Activated naive CD8-positive, alpha-beta T cell treated with anti-CD3 and anti-CD28 coated beads for 36 hours (primary cell): ENCODE measurements at regions not wholly inside any gene's neighbourhood (a gene's known extent, or its start where the extent isn't known, plus 50 kb on each side); places are given as distances from the start of the nearest gene placed in this dataset.

Experiments used
- DNase-seq: peaks from one replicate; pipeline ENCODE4 v3.0.0; 2021
- H3K27ac Mint-ChIP-seq: one replicate; pipeline ENCODE4 v1.8.0; 2022; ENCODE audit warnings: mild to moderate bottlenecking, moderate library complexity, mixed read lengths
- H3K27me3 Mint-ChIP-seq: one replicate; pipeline ENCODE4 v1.8.0; 2022; ENCODE audit warnings: mild to moderate bottlenecking, mixed read lengths
- H3K36me3 Mint-ChIP-seq: one replicate; pipeline ENCODE4 v1.8.0; 2021; ENCODE audit warnings: mild to moderate bottlenecking, mixed read lengths
- H3K4me1 Mint-ChIP-seq: one replicate; pipeline ENCODE4 v1.8.0; 2021; ENCODE audit warnings: mixed read lengths
- H3K4me3 Mint-ChIP-seq: one replicate; pipeline ENCODE4 v1.8.0; 2022; ENCODE audit warnings: mild to moderate bottlenecking, moderate library complexity, mixed read lengths
- H3K9me3 Mint-ChIP-seq: one replicate; pipeline ENCODE4 v1.8.0; 2022; ENCODE audit warnings: mixed read lengths

DNA sequence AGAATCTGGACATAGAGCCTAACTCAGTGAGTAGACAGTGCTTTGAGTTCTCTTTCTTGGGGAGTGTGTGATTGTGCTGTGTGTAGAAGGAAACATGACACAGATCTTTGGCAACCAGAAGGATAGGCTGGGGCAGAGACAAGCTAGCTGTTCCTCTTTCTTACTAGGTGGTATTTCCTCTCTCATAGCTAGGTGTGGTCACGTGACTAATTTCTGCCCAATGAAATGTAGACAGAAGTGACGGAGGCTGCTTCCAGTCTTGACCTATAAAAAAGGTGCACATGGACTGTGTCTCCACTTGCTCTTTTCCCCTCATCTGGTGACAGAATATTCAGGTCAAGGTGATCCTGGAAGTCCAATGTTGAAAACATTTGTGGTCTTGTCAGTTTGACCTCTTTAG is 92.5 kb upstream of the NFIB start:
- Mint-ChIP-seq H3K4me1 (no peaks in the 10 kb centered on the region), H3K36me3 (no peaks in the 10 kb centered on the region), H3K27me3 (peaks cover 3% of the 10 kb centered on the region), H3K9me3 (no peaks in the 10 kb centered on the region), H3K4me3 (no peak overlapping the region), H3K27ac (no peak overlapping the region)
- no peak for DNase-seq

DNA sequence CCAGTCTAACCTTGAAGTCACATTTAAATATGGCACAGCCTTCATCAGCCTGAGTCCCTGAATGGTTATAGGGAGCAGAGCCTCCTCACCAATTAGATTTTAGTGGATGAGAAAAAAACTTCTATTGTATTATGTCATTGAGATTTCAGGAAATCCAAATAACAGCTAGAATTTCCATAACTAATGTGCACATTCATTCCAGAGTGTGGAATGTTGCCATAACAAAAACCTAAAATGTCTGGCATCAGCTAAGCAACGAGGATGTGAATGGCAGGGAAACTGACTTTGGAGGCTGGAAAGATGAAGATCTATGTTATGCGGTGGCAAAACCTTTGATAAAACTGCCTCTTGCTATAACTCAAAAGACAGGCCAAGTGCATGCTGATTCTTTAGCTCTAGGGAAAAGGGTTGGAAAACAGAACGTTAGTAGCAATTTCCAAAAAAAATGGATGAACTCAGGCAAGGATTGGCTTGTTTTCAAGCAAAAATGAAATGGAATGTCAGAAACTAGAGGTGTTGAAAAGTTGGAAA is 91.3 kb upstream of the NFIB start:
- Mint-ChIP-seq H3K27me3 (peaks cover 3% of the 10 kb centered on the region), H3K4me3 (no peak overlapping the region), H3K9me3 (no peaks in the 10 kb centered on the region), H3K36me3 (no peaks in the 10 kb centered on the region), H3K4me1 (no peaks in the 10 kb centered on the region), H3K27ac (no peak overlapping the region)
- DNase-seq: no peak

- H3K27me3 Mint-ChIP-seq: no peaks in the 10 kb centered on the region
- H3K4me3 Mint-ChIP-seq: no peak overlapping the region
- H3K4me1 Mint-ChIP-seq: no peaks in the 10 kb centered on the region
- H3K36me3 Mint-ChIP-seq: no peaks in the 10 kb centered on the region
- no peak overlapping the region for H3K27ac Mint-ChIP-seq
- H3K9me3 Mint-ChIP-seq: no peaks in the 10 kb centered on the region
- DNase-seq: no peak
These were observed 89.1 kb upstream of the NFIB start for GRCh38 chr9:14403081-14403480.

DNA sequence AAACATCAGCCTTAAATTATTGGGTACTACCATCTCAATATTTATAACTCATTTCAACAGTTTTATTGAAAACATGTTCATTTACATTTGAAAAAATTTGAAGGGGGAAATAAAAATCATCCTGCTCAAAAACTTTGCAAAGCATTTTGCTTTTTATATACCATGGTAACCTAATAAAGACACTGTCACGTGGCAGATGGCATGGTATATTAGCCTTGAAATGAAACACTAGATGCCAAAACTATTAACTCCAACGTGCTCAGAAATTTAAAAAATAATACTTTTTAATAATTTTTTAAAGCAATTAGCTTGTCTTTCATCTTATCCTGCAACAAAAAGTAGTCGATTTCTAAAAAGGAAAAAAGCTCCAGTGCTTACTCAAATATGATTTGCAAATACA is 88.6 kb upstream of the NFIB start:
- no peak for DNase-seq

DNA sequence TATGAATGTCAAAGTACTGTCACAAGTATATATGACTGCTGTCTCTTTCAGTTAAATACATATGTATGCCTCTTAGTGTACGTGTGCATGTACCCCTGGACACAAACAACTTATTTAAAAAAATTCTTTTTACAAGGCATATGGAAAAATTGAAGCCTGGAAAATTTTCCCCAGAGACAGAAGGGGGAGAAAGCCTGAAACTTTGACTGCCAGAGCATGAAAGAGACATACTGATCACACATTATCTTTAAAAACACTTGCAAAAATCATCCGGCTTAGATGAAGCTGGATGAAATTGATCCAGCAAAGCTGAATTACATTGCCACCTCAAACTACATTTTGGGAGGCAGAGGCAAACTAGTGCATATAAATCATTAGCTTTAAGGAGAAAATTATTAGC is 88.0 kb upstream of the NFIB start:
- Mint-ChIP-seq H3K27ac (no peak overlapping the region), H3K9me3 (no peaks in the 10 kb centered on the region), H3K4me3 (no peak overlapping the region)

More for the DNA sequence above, 88.6 kb upstream of the NFIB start:
- no peaks in the 10 kb centered on the region for H3K4me1 Mint-ChIP-seq
- no peaks in the 10 kb centered on the region for H3K36me3 Mint-ChIP-seq
- H3K27me3 Mint-ChIP-seq: no peaks in the 10 kb centered on the region
- no peak overlapping the region for H3K4me3 Mint-ChIP-seq
- H3K27ac Mint-ChIP-seq: no peak overlapping the region
- no peaks in the 10 kb centered on the region for H3K9me3 Mint-ChIP-seq

DNA sequence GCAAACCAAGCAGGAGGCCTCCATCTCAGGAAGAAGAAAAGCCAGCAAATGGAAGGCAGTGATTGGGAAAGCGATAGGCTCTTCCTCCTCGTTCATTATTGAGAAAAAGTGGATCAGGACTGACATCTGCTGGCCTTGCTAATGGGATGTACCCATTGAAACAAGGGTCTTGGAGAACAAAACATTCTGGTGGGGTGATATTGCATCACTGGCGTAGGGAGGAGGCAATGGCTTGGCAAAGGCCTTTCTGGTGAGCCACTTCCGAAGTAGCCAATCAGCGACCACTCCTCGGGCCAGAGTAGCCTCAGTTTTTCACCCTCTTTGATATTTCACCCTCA is 86.7 kb upstream of the NFIB start:
- H3K4me1 Mint-ChIP-seq: no peaks in the 10 kb centered on the region
- no peak overlapping the region for H3K4me3 Mint-ChIP-seq
- H3K9me3 Mint-ChIP-seq: no peaks in the 10 kb centered on the region
- no peak for DNase-seq
- no peaks in the 10 kb centered on the region for H3K36me3 Mint-ChIP-seq
- H3K27me3 Mint-ChIP-seq: no peaks in the 10 kb centered on the region
- no peak overlapping the region for H3K27ac Mint-ChIP-seq

More for the DNA sequence above, 88.0 kb upstream of the NFIB start:
- Mint-ChIP-seq H3K36me3 (no peaks in the 10 kb centered on the region), H3K4me1 (no peaks in the 10 kb centered on the region), H3K27me3 (no peaks in the 10 kb centered on the region)
- no peak for DNase-seq

GRCh38 chr9:14399756-14400657 is 86.1 kb upstream of the NFIB start:
- Mint-ChIP-seq H3K27ac (no peak overlapping the region), H3K4me1 (no peaks in the 10 kb centered on the region), H3K36me3 (no peaks in the 10 kb centered on the region), H3K27me3 (no peaks in the 10 kb centered on the region), H3K4me3 (no peak overlapping the region), H3K9me3 (no peaks in the 10 kb centered on the region)
- DNase-seq: no peak

GRCh38 chr9:14398473-14398872 is 84.5 kb upstream of the NFIB start:
- H3K27ac Mint-ChIP-seq: no peak overlapping the region
- H3K9me3 Mint-ChIP-seq: peaks cover 2% of the 10 kb centered on the region
- no peak overlapping the region for H3K4me3 Mint-ChIP-seq
- DNase-seq: no peak
- no peaks in the 10 kb centered on the region for H3K27me3 Mint-ChIP-seq
- H3K36me3 Mint-ChIP-seq: no peaks in the 10 kb centered on the region
- H3K4me1 Mint-ChIP-seq: no peaks in the 10 kb centered on the region

- Mint-ChIP-seq H3K9me3 (peaks cover 5% of the 10 kb centered on the region), H3K36me3 (no peaks in the 10 kb centered on the region), H3K27ac (no peak overlapping the region), H3K4me3 (no peak overlapping the region), H3K27me3 (no peaks in the 10 kb centered on the region), H3K4me1 (no peaks in the 10 kb centered on the region)
- DNase-seq: no peak
These were observed 82.2 kb upstream of the NFIB start for GRCh38 chr9:14396171-14396570.

GRCh38 chr9:14395317-14396082 is 81.6 kb upstream of the NFIB start:
- no peak overlapping the region for H3K27ac Mint-ChIP-seq
- no peaks in the 10 kb centered on the region for H3K36me3 Mint-ChIP-seq
- H3K9me3 Mint-ChIP-seq: peaks cover 5% of the 10 kb centered on the region
- no peak overlapping the region for H3K4me3 Mint-ChIP-seq
- no peaks in the 10 kb centered on the region for H3K4me1 Mint-ChIP-seq
- no peak for DNase-seq
- no peaks in the 10 kb centered on the region for H3K27me3 Mint-ChIP-seq

DNA sequence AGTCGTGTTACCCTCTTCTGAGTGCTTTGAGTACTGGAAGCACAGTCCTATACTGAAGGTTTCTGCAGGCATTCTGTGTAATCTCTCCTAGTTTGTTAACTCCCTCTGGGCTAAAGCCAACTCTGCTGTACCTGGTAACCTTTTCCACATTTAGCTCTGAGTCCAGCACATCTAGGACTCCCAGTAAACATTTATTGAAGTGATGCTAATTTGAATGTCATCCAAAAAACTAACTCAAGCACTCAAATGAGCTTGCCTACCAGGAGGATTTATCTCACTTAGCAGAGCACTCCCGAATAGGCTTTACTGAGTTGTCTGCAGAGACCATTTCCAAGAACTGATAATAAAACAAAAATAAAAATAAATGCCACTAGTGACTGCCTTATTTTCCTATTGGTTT is 79.5 kb upstream of the NFIB start:
- DNase-seq: no peak
- no peaks in the 10 kb centered on the region for H3K4me1 Mint-ChIP-seq
- no peak overlapping the region for H3K27ac Mint-ChIP-seq
- no peaks in the 10 kb centered on the region for H3K36me3 Mint-ChIP-seq
- no peak overlapping the region for H3K4me3 Mint-ChIP-seq
- H3K27me3 Mint-ChIP-seq: no peaks in the 10 kb centered on the region
- H3K9me3 Mint-ChIP-seq: peaks cover 7% of the 10 kb centered on the region

- Mint-ChIP-seq H3K27me3 (peaks cover 4% of the 10 kb centered on the region), H3K4me1 (no peaks in the 10 kb centered on the region), H3K9me3 (peaks cover 7% of the 10 kb centered on the region), H3K4me3 (no peak overlapping the region), H3K27ac (no peak overlapping the region), H3K36me3 (no peaks in the 10 kb centered on the region)
- DNase-seq: no peak
These were observed 77.7 kb upstream of the NFIB start for GRCh38 chr9:14391620-14392019.

GRCh38 chr9:14389657-14390056 is 75.7 kb upstream of the NFIB start:
- H3K27me3 Mint-ChIP-seq: peaks cover 4% of the 10 kb centered on the region
- no peaks in the 10 kb centered on the region for H3K4me1 Mint-ChIP-seq
- no peak overlapping the region for H3K27ac Mint-ChIP-seq
- no peaks in the 10 kb centered on the region for H3K36me3 Mint-ChIP-seq
- H3K9me3 Mint-ChIP-seq: peaks cover 7% of the 10 kb centered on the region
- H3K4me3 Mint-ChIP-seq: no peak overlapping the region
- no peak for DNase-seq

GRCh38 chr9:14389146-14389545 is 75.2 kb upstream of the NFIB start:
- peaks cover 4% of the 10 kb centered on the region for H3K27me3 Mint-ChIP-seq
- DNase-seq: no peak
- no peaks in the 10 kb centered on the region for H3K4me1 Mint-ChIP-seq
- no peaks in the 10 kb centered on the region for H3K36me3 Mint-ChIP-seq
- no peak overlapping the region for H3K27ac Mint-ChIP-seq
- no peak overlapping the region for H3K4me3 Mint-ChIP-seq
- peaks cover 6% of the 10 kb centered on the region for H3K9me3 Mint-ChIP-seq

GRCh38 chr9:14383773-14384172 is 69.8 kb upstream of the NFIB start:
- Mint-ChIP-seq H3K27me3 (peaks cover 13% of the 10 kb centered on the region), H3K4me3 (no peak overlapping the region), H3K36me3 (no peaks in the 10 kb centered on the region), H3K27ac (no peak overlapping the region), H3K4me1 (no peaks in the 10 kb centered on the region), H3K9me3 (no peaks in the 10 kb centered on the region)
- no peak for DNase-seq
